Natural killer cell (primary cell): ENCODE measurements at regions not wholly inside any gene's neighbourhood (a gene's known extent, or its start where the extent isn't known, plus 50 kb on each side); places are given as distances from the start of the nearest gene placed in this dataset.

Source experiments
- ATAC-seq, 3 donors: fragments of 150-1000 bp in 2 of 3; fragments of 200-7000 bp in 1 of 3; cut with Tn5 transposase; 1 replicate in 1 of 3; 2 replicates in 2 of 3; pipeline ENCODE4 v1.10.0; 2021; ENCODE audit warnings: mild to moderate bottlenecking in 2 of 3, moderate library complexity in 2 of 3
- DNase-seq, 2 donors: peaks; one replicate each; pipeline versions ENCODE4 v3.0.0 to v3.0.0-alpha.2; 2013 to 2021; ENCODE audit warnings: mixed read lengths in 1 of 2
- H3K27ac ChIP-seq: one replicate; pipeline ENCODE4 v1.5.1; 2013; ENCODE audit warnings: mild to moderate bottlenecking, low read length
- H3K27me3 ChIP-seq: one replicate; pipeline ENCODE4 v1.6.1; 2013; ENCODE audit warnings: low read length; ENCODE audit not compliant: control insufficient read depth, insufficient read depth
- H3K36me3 ChIP-seq: one replicate; pipeline ENCODE4 v1.6.1; 2013; ENCODE audit warnings: low read length; ENCODE audit not compliant: control insufficient read depth, insufficient read depth
- H3K4me1 ChIP-seq: one replicate; pipeline ENCODE4 v1.6.1; 2013; ENCODE audit warnings: low read length; ENCODE audit not compliant: control insufficient read depth, insufficient read depth
- H3K4me3 ChIP-seq: one replicate; pipeline ENCODE4 v1.5.1; 2013; ENCODE audit warnings: low read length
- H3K9me3 ChIP-seq: one replicate; pipeline ENCODE4 v1.6.1; 2013; ENCODE audit warnings: low read length; ENCODE audit not compliant: control insufficient read depth, insufficient read depth
- H3K27ac Mint-ChIP-seq, 2 donors: one replicate each; pipeline ENCODE4 v1.8.0; 2022; ENCODE audit warnings: mild to moderate bottlenecking in 2 of 2, mixed read lengths in 2 of 2, moderate library complexity in 1 of 2
- H3K27me3 Mint-ChIP-seq, 2 donors: one replicate each; pipeline ENCODE4 v1.8.0; 2022; ENCODE audit warnings: low read depth in 2 of 2, mixed read lengths in 2 of 2
- H3K36me3 Mint-ChIP-seq: one replicate; pipeline ENCODE4 v1.8.0; 2022; ENCODE audit warnings: mixed read lengths
- H3K4me1 Mint-ChIP-seq, 2 donors: one replicate each; pipeline ENCODE4 v1.8.0; 2022; ENCODE audit warnings: mixed read lengths in 2 of 2
- H3K4me3 Mint-ChIP-seq: one replicate; pipeline ENCODE4 v1.8.0; 2022; ENCODE audit warnings: mild to moderate bottlenecking, moderate library complexity, mixed read lengths
- H3K9me3 Mint-ChIP-seq, 2 donors: one replicate each; pipeline ENCODE4 v1.8.0; 2022; ENCODE audit warnings: mixed read lengths in 2 of 2
- CTCF ChIP-seq: fragments of 200-600 bp; IDR thresholded peaks from one replicate; pipeline ENCODE4 v1.8.0; 2022; ENCODE audit warnings: antibody characterized with exemption
- WGBS: methylation state at CpG from one replicate; pipeline ENCODE4 v1.1.7; 2013; ENCODE audit warnings: missing lambda C conversion rate; ENCODE audit not compliant: insufficient coverage; 5-methylcytosine and 5-hydroxymethylcytosine counted together
- intact Hi-C: fragments of 100-400 bp; cut with micrococcal nuclease; formaldehyde crosslinking; loops from one replicate; pipeline ENCODE4 v1.14.2; 2022

DNA sequence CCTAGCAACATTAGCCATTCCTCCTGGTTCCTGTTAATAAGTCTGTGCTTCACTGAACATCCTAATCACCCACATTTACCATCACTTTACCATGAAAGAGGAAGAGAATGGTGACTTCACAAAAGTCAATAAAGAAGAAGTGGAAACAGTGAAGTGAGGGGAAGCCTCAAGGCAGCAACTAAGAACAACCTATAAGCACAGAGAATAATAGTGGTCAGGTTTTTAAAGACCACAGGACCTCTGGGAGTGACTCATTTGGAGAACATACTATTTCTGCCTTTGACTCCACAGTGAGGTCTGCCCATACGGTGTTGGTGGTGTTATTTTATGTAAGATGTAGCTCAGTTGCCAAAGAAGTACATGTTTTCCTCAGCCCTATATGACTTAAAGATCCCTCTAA is 86.0 kb upstream of the TET2 start:
- intact Hi-C loops = loop anchor here (2.0 kb wide), 1 partner anchor 164 kb away; no protein-coding TSS in a partner anchor
- ATAC-seq = peak; percentile 59 to 85 (median 62)
- no peaks in the 10 kb centered on the region for H3K9me3 ChIP-seq
- H3K4me3 ChIP-seq = no peak overlapping the region
- H3K4me1 ChIP-seq = peaks cover 3% of the 10 kb centered on the region
- Mint-ChIP-seq H3K27ac (peak overlapping the region in 1 of 2 donors; percentile 90), H3K27me3 (no peaks in the 10 kb centered on the region), H3K9me3 (no peaks in the 10 kb centered on the region), H3K36me3 (no peaks in the 10 kb centered on the region), H3K4me1 (peaks cover 17% of the 10 kb centered on the region in 2 donors), H3K4me3 (no peak overlapping the region)
- no peaks in the 10 kb centered on the region for H3K36me3 ChIP-seq
- no peaks in the 10 kb centered on the region for H3K27me3 ChIP-seq
- no peak overlapping the region for H3K27ac ChIP-seq
- no peak for TF ChIP-seq CTCF
- no CpG with 5 or more reads among the region's 1 CpG for WGBS
- peak in 1 of 2 donors; percentile 5 for DNase-seq

DNA sequence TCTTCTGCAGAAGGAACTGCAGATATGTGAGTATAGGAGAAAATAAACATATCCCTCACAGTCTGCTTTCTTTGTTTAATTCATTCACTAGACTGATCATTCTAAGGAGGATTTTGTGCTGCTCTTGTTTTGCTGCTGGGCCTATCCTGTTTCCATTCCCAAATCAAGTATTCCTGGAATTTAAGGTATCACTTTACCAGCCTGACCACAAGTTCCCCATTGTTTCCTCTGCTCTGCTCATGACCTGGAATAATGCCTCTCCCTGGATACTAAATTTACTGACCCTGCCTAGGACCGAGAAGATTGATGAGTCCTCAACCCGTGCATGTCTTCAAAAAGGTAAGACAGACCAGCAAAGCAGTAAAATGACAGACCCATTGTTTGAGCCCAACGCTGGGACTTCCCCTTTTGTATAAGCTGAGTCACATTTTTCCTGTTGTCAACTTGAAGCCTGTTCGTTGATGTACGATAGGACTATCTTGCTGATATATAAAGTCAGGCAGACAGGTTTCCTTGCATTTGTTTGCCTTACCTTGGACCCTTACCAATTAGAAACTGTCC is 85.5 kb upstream of the TET2 start:
- Mint-ChIP-seq H3K4me1 (peaks cover 17% of the 10 kb centered on the region in 2 donors), H3K27ac (peak overlapping the region in 1 of 2 donors; percentile 90), H3K27me3 (no peaks in the 10 kb centered on the region), H3K4me3 (no peak overlapping the region), H3K9me3 (no peaks in the 10 kb centered on the region), H3K36me3 (no peaks in the 10 kb centered on the region)
- peak; percentile 74 to 82 (median 79) for ATAC-seq
- intact Hi-C loops = loop anchor here (2.0 kb wide), 1 partner anchor 164 kb away; no protein-coding TSS in a partner anchor
- Histone ChIP-seq H3K27me3 (no peaks in the 10 kb centered on the region), H3K27ac (peak overlapping the region; percentile 53), H3K4me1 (peaks cover 3% of the 10 kb centered on the region), H3K9me3 (no peaks in the 10 kb centered on the region), H3K36me3 (no peaks in the 10 kb centered on the region), H3K4me3 (no peak overlapping the region)
- WGBS = under 1% methylated on average over 4 of the region's 5 CpGs
- no peak for TF ChIP-seq CTCF
- DNase-seq = peak in 1 of 2 donors; percentile 46

DNA sequence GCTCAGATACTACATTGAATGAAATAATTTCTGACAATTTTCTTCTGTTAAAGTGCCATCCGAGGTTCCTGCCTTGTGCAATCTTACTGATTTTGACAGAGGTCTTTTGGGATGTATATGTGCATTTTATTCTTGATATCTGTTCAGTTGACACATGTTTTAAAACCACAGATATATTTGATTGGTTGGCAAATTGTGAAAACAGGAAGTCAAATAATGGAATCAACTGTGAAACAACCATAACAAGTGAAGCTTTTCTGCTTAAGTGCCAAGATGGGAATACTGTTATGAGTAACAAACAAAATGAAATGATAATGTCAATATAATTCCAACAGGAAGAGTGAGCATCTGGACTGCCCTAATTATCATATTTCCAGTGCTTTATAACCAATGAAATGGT is 84.9 kb upstream of the TET2 start:
- H3K4me1 Mint-ChIP-seq = peaks cover 17% of the 10 kb centered on the region in 2 donors
- no peaks in the 10 kb centered on the region for H3K9me3 ChIP-seq
- peaks cover 3% of the 10 kb centered on the region for H3K4me1 ChIP-seq
- peak in 1 of 3 donors; percentile 3 for ATAC-seq
- no peaks in the 10 kb centered on the region for H3K36me3 ChIP-seq
- no peak overlapping the region for H3K4me3 ChIP-seq
- no peak overlapping the region for H3K27ac ChIP-seq
- H3K4me3 Mint-ChIP-seq = no peak overlapping the region
- intact Hi-C loops = loop anchor here (2.0 kb wide), 1 partner anchor 165 kb away; no protein-coding TSS in a partner anchor
- no peaks in the 10 kb centered on the region for H3K27me3 Mint-ChIP-seq
- no peak for TF ChIP-seq CTCF
- DNase-seq = no peak
- H3K27me3 ChIP-seq = no peaks in the 10 kb centered on the region
- no peaks in the 10 kb centered on the region for H3K9me3 Mint-ChIP-seq
- H3K27ac Mint-ChIP-seq = peak overlapping the region in 1 of 2 donors; percentile 90
- WGBS = 45% methylated on average over 1 of the region's 1 CpG
- no peaks in the 10 kb centered on the region for H3K36me3 Mint-ChIP-seq

- no peaks in the 10 kb centered on the region for H3K36me3 Mint-ChIP-seq
- intact Hi-C loops = no loop called here
- no peak overlapping the region for H3K4me3 Mint-ChIP-seq
- peaks cover 6% of the 10 kb centered on the region in 2 donors for H3K4me1 Mint-ChIP-seq
- H3K27me3 Mint-ChIP-seq = no peaks in the 10 kb centered on the region
- no peaks in the 10 kb centered on the region for H3K9me3 Mint-ChIP-seq
- H3K36me3 ChIP-seq = no peaks in the 10 kb centered on the region
- H3K27ac ChIP-seq = no peak overlapping the region
- no peak for DNase-seq
- H3K27ac Mint-ChIP-seq = no peak overlapping the region
- ATAC-seq = no peak
- TF ChIP-seq CTCF = no peak
- no peaks in the 10 kb centered on the region for H3K4me1 ChIP-seq
- H3K27me3 ChIP-seq = no peaks in the 10 kb centered on the region
- no peak overlapping the region for H3K4me3 ChIP-seq
- no peaks in the 10 kb centered on the region for H3K9me3 ChIP-seq
Observed at GRCh38 chr4:105066401-105066800, 80.3 kb upstream of the TET2 start.
